ENCODE measurements at regions not wholly inside any gene's neighbourhood (a gene's known extent, or its start where the extent isn't known, plus 50 kb on each side); places are given as distances from the start of the nearest gene placed in this dataset.

DNA sequence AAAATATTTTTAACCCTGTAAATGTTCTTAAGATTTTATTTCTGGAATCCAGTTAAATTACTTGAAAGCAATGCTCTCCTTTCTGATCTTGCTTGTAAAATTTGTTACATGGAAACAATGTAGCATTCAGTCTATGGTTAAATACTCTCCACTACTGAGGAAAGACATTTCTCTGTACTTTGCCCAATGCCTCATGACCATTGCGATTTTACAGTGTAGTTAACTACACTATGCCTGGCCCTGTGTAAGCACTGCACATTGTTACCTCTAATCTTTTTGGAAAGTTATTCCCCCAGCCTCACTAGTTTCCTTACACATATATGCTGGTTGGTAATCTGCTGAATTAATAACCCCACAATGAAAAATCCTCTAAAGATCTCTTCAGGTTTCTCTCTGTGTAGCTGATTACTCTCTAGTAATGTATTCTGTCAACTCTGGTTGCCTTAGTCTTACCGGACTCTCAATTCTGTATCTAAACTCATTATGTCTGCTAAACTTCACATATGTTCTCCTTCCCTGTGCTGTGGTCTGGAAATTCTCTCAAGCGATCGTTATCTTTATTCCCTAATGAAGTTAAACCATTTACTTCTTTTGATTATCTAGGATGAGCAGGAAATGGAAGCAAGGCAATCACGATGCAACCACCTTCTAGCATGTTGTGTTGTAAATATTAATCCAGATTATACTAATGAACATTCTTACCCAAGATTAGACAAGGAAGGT, 58.7 kb upstream of the TMEM106B start:
- no peak overlapping the region for H3K4me2 ChIP-seq (ENCODE audit: low read depth, low read length)
- H3K27me3 ChIP-seq (replicated peaks; ENCODE audit: insufficient read depth, low read length), result no peaks in the 10 kb centered on the region
- H3K36me3 ChIP-seq (replicated peaks; ENCODE audit: insufficient read depth, low read length), result no peaks in the 10 kb centered on the region
- no peak overlapping the region for H2AFZ ChIP-seq (ENCODE audit: low read length)
- H3K4me3 ChIP-seq (ENCODE audit: low read length), result no peak overlapping the region
- no peak overlapping the region for H3K27ac ChIP-seq (ENCODE audit: low read length)
- no peak overlapping the region for H3K9ac ChIP-seq (ENCODE audit: low read length)
- no peaks in the 10 kb centered on the region for H3K79me2 ChIP-seq (ENCODE audit: low read length)
- no peaks in the 10 kb centered on the region for H4K20me1 ChIP-seq (ENCODE audit: insufficient read depth, low read length)
- no peaks in the 10 kb centered on the region for H3F3A ChIP-seq (ENCODE audit: insufficient read depth, low read length)
- H3K9me3 ChIP-seq (replicated peaks; ENCODE audit: insufficient read depth, low read length), result no peaks in the 10 kb centered on the region
- no peak for DNase-seq
- no peaks in the 10 kb centered on the region for H3K9me2 ChIP-seq (replicated peaks; ENCODE audit: insufficient read depth, low read length)
- no peaks in the 10 kb centered on the region for H3K4me1 ChIP-seq (ENCODE audit: low read length)
- TF ChIP-seq EZH2phosphoT487 (IDR thresholded peaks at IDR 0.05; ENCODE audit: low read length), result no peak
- no peak for TF ChIP-seq EZH2 (optimal IDR thresholded peaks at IDR 0.05; ENCODE audit: low read depth, low read length)

GRCh38 chr7:12154119-12154518, 57.0 kb upstream of the TMEM106B start:
- Histone ChIP-seq H4K20me1 (ENCODE audit: insufficient read depth, low read length) (no peaks in the 10 kb centered on the region), H3K4me2 (ENCODE audit: low read depth, low read length) (no peak overlapping the region), H3K27me3 (replicated peaks; ENCODE audit: insufficient read depth, low read length) (no peaks in the 10 kb centered on the region), H3K4me1 (ENCODE audit: low read length) (no peaks in the 10 kb centered on the region), H3K36me3 (replicated peaks; ENCODE audit: insufficient read depth, low read length) (no peaks in the 10 kb centered on the region), H3F3A (ENCODE audit: insufficient read depth, low read length) (no peaks in the 10 kb centered on the region), H3K4me3 (ENCODE audit: low read length) (no peak overlapping the region), H2AFZ (ENCODE audit: low read length) (no peak overlapping the region), H3K79me2 (ENCODE audit: low read length) (no peaks in the 10 kb centered on the region), H3K27ac (ENCODE audit: low read length) (no peak overlapping the region), H3K9me2 (replicated peaks; ENCODE audit: insufficient read depth, low read length) (no peaks in the 10 kb centered on the region), H3K9ac (ENCODE audit: low read length) (no peak overlapping the region), H3K9me3 (replicated peaks; ENCODE audit: insufficient read depth, low read length) (no peaks in the 10 kb centered on the region)
- TF ChIP-seq, protein P1, sequence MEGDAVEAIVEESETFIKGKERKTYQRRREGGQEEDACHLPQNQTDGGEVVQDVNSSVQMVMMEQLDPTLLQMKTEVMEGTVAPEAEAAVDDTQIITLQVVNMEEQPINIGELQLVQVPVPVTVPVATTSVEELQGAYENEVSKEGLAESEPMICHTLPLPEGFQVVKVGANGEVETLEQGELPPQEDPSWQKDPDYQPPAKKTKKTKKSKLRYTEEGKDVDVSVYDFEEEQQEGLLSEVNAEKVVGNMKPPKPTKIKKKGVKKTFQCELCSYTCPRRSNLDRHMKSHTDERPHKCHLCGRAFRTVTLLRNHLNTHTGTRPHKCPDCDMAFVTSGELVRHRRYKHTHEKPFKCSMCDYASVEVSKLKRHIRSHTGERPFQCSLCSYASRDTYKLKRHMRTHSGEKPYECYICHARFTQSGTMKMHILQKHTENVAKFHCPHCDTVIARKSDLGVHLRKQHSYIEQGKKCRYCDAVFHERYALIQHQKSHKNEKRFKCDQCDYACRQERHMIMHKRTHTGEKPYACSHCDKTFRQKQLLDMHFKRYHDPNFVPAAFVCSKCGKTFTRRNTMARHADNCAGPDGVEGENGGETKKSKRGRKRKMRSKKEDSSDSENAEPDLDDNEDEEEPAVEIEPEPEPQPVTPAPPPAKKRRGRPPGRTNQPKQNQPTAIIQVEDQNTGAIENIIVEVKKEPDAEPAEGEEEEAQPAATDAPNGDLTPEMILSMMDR (IDR thresholded peaks at IDR 0.05; ENCODE audit: low read length), result no peak
- TF ChIP-seq EZH2phosphoT487 (IDR thresholded peaks at IDR 0.05; ENCODE audit: low read length) (no peak), EZH2 (optimal IDR thresholded peaks at IDR 0.05; ENCODE audit: low read depth, low read length) (no peak)
- DNase-seq, result no peak

GRCh38 chr7:12157517-12157916, 53.6 kb upstream of the TMEM106B start:
- Histone ChIP-seq H3K9me2 (replicated peaks; ENCODE audit: insufficient read depth, low read length) (no peaks in the 10 kb centered on the region), H3K4me2 (ENCODE audit: low read depth, low read length) (no peak overlapping the region), H3K36me3 (replicated peaks; ENCODE audit: insufficient read depth, low read length) (no peaks in the 10 kb centered on the region), H3K4me3 (ENCODE audit: low read length) (no peak overlapping the region), H3K27me3 (replicated peaks; ENCODE audit: insufficient read depth, low read length) (no peaks in the 10 kb centered on the region), H4K20me1 (ENCODE audit: insufficient read depth, low read length) (no peaks in the 10 kb centered on the region), H3K79me2 (ENCODE audit: low read length) (no peaks in the 10 kb centered on the region), H3K9me3 (replicated peaks; ENCODE audit: insufficient read depth, low read length) (no peaks in the 10 kb centered on the region), H3F3A (ENCODE audit: insufficient read depth, low read length) (no peaks in the 10 kb centered on the region), H2AFZ (ENCODE audit: low read length) (no peak overlapping the region), H3K9ac (ENCODE audit: low read length) (no peak overlapping the region), H3K4me1 (ENCODE audit: low read length) (no peaks in the 10 kb centered on the region), H3K27ac (ENCODE audit: low read length) (no peak overlapping the region)
- DNase-seq, result no peak
- TF ChIP-seq EZH2 (optimal IDR thresholded peaks at IDR 0.05; ENCODE audit: low read depth, low read length), result no peak

- H3F3A ChIP-seq (ENCODE audit: insufficient read depth, low read length), result no peaks in the 10 kb centered on the region
- no peaks in the 10 kb centered on the region for H3K36me3 ChIP-seq (replicated peaks; ENCODE audit: insufficient read depth, low read length)
- H3K4me3 ChIP-seq (ENCODE audit: low read length), result no peak overlapping the region
- no peak for DNase-seq
- TF ChIP-seq EZH2phosphoT487 (IDR thresholded peaks at IDR 0.05; ENCODE audit: low read length) (no peak), EZH2 (optimal IDR thresholded peaks at IDR 0.05; ENCODE audit: low read depth, low read length) (no peak)
- TF ChIP-seq, protein P1 (IDR thresholded peaks at IDR 0.05; ENCODE audit: low read length), result no peak
- no peaks in the 10 kb centered on the region for H3K4me1 ChIP-seq (ENCODE audit: low read length)
- H2AFZ ChIP-seq (ENCODE audit: low read length), result no peak overlapping the region
- no peaks in the 10 kb centered on the region for H3K9me3 ChIP-seq (replicated peaks; ENCODE audit: insufficient read depth, low read length)
- H3K9me2 ChIP-seq (replicated peaks; ENCODE audit: insufficient read depth, low read length), result no peaks in the 10 kb centered on the region
- no peaks in the 10 kb centered on the region for H3K27me3 ChIP-seq (replicated peaks; ENCODE audit: insufficient read depth, low read length)
- no peak overlapping the region for H3K9ac ChIP-seq (ENCODE audit: low read length)
- H3K79me2 ChIP-seq (ENCODE audit: low read length), result no peaks in the 10 kb centered on the region
- H4K20me1 ChIP-seq (ENCODE audit: insufficient read depth, low read length), result no peaks in the 10 kb centered on the region
- no peak overlapping the region for H3K27ac ChIP-seq (ENCODE audit: low read length)
- no peak overlapping the region for H3K4me2 ChIP-seq (ENCODE audit: low read depth, low read length)
Measured at GRCh38 chr7:12158334-12159060, 52.6 kb upstream of the TMEM106B start.

Data from MM.1S (cell line).